DND-41 (cell line): ENCODE measurements at regions not wholly inside any gene's neighbourhood (a gene's known extent, or its start where the extent isn't known, plus 50 kb on each side); places are given as distances from the start of the nearest gene placed in this dataset.

ENCODE experiments used
- ATAC-seq: fragments of 200-7000 bp; cut with Tn5 transposase; 3 replicates; pipeline ENCODE4 v1.9.1; 2021; ENCODE audit warnings: low read depth; ENCODE audit not compliant: insufficient read depth
- DNase-seq: peaks from one replicate; pipeline ENCODE4 v3.0.0-alpha.2; 2020
- H2AFZ ChIP-seq: 2 replicates; pipeline ENCODE4 v1.6.0; 2012; ENCODE audit warnings: low read depth, low read length
- H3K27ac ChIP-seq: 2 replicates; pipeline ENCODE4 v1.5.1; 2012; ENCODE audit warnings: low read length, inconsistent platforms
- H3K27me3 ChIP-seq: fragments of 200-600 bp; sonication (generic); 2 replicates; pipeline ENCODE4 v1.6.0; 2012; ENCODE audit warnings: low read length, mild to moderate bottlenecking, inconsistent platforms; ENCODE audit not compliant: insufficient read depth, poor library complexity
- H3K36me3 ChIP-seq: 2 replicates; pipeline ENCODE4 v1.5.1; 2012; ENCODE audit warnings: low read length, inconsistent platforms; ENCODE audit not compliant: insufficient read depth
- H3K4me1 ChIP-seq: 2 replicates; pipeline ENCODE4 v1.5.1; 2012; ENCODE audit warnings: mild to moderate bottlenecking, low read length; ENCODE audit not compliant: insufficient read depth
- H3K4me2 ChIP-seq: 2 replicates; pipeline ENCODE4 v1.6.0; 2012; ENCODE audit warnings: mild to moderate bottlenecking, moderate library complexity, low read length, inconsistent platforms; ENCODE audit not compliant: insufficient read depth
- H3K4me3 ChIP-seq, 2 experiments: fragments of 200-600 bp in 1 of 2; shearing (Covaris generic) in 1 of 2; 2 replicates each; pipeline ENCODE4 v1.5.1; 2012 to 2016; ENCODE audit warnings: inconsistent platforms in 2 of 2, low read length in 2 of 2, mild to moderate bottlenecking in 2 of 2, low read depth in 1 of 2, moderate library complexity in 1 of 2
- H3K79me2 ChIP-seq: 2 replicates; pipeline ENCODE4 v1.6.0; 2012; ENCODE audit warnings: low read length, inconsistent platforms; ENCODE audit not compliant: insufficient read depth
- H3K9ac ChIP-seq: 2 replicates; pipeline ENCODE4 v1.6.0; 2012; ENCODE audit warnings: low read depth, mild to moderate bottlenecking, inconsistent platforms, low read length, moderate library complexity
- H3K9me3 ChIP-seq: 2 replicates; pipeline ENCODE4 v1.5.1; 2012; ENCODE audit warnings: low read length, moderate library complexity, mild to moderate bottlenecking, inconsistent platforms; ENCODE audit not compliant: insufficient read depth, severe bottlenecking
- H4K20me1 ChIP-seq: 2 replicates; pipeline ENCODE4 v1.6.0; 2012; ENCODE audit warnings: low read length; ENCODE audit not compliant: insufficient read depth
- EZH2 ChIP-seq: IDR thresholded peaks from 3 replicates; pipeline ENCODE4 v1.6.1; 2012; ENCODE audit warnings: borderline replicate concordance, low read depth, mild to moderate bottlenecking, moderate library complexity, low read length, inconsistent platforms; ENCODE audit not compliant: severe bottlenecking
- TF ChIP-seq, protein P1 (sequence below): IDR thresholded peaks from 2 replicates; pipeline ENCODE4 v1.5.1; 2012; ENCODE audit warnings: borderline replicate concordance, low read length, moderate library complexity, mild to moderate bottlenecking; ENCODE audit not compliant: poor library complexity, severe bottlenecking; ENCODE audit errors: extremely low read depth

DNA sequence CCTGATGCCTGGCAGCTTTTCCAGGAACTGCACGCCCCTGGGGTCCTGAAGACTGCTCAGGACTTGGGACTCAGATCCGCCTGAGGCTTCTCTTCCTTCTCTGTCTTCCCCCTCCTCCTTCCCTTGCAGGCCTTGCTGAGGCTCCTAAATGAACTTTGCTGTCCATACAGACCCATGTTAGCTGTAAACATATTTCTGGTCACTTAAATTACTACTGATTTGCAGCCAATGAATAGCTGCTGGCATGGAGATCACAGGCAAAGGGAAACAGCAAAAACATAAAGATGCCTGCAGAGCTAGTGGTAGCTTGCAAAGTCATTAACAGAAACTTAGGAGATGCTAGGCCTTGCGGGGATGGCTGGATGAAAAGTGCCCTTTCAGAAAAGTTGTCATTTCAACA, 261.9 kb downstream of the GADD45G start:
- ATAC-seq, result no peak

DNA sequence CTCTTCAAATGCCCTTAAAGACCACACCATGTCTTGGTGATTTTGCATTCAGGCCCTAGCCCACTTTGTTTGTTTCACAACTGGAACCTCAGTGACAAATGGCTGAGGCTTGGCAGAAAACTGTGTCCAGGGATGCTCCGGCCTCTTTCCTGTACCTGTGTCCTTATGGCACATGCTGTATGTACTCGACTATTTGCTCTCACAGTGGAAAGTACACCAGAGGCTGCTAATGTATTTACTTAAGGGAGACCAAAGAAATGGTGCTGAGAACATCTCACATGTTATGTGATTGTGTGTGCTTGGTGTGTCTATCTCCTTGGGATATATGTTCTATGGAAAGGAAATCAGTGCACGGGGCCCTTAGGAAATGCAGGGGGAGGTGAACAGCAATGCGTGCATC, 263.3 kb downstream of the GADD45G start:
- ATAC-seq, result no peak
- no peak for TF ChIP-seq EZH2
- TF ChIP-seq, protein P1, sequence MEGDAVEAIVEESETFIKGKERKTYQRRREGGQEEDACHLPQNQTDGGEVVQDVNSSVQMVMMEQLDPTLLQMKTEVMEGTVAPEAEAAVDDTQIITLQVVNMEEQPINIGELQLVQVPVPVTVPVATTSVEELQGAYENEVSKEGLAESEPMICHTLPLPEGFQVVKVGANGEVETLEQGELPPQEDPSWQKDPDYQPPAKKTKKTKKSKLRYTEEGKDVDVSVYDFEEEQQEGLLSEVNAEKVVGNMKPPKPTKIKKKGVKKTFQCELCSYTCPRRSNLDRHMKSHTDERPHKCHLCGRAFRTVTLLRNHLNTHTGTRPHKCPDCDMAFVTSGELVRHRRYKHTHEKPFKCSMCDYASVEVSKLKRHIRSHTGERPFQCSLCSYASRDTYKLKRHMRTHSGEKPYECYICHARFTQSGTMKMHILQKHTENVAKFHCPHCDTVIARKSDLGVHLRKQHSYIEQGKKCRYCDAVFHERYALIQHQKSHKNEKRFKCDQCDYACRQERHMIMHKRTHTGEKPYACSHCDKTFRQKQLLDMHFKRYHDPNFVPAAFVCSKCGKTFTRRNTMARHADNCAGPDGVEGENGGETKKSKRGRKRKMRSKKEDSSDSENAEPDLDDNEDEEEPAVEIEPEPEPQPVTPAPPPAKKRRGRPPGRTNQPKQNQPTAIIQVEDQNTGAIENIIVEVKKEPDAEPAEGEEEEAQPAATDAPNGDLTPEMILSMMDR, result no peak

More for the DNA sequence above, 261.9 kb downstream of the GADD45G start:
- Histone ChIP-seq H4K20me1 (no peaks in the 10 kb centered on the region), H3K9me3 (no peaks in the 10 kb centered on the region), H2AFZ (no peak overlapping the region), H3K27ac (no peak overlapping the region), H3K79me2 (no peaks in the 10 kb centered on the region), H3K4me2 (no peak overlapping the region), H3K36me3 (no peaks in the 10 kb centered on the region), H3K9ac (no peak overlapping the region), H3K4me3 (no peak overlapping the region), H3K4me1 (no peaks in the 10 kb centered on the region), H3K27me3 (no peaks in the 10 kb centered on the region)
- DNase-seq, result no peak
- no peak for TF ChIP-seq EZH2
- TF ChIP-seq, protein P1, result no peak

DNA sequence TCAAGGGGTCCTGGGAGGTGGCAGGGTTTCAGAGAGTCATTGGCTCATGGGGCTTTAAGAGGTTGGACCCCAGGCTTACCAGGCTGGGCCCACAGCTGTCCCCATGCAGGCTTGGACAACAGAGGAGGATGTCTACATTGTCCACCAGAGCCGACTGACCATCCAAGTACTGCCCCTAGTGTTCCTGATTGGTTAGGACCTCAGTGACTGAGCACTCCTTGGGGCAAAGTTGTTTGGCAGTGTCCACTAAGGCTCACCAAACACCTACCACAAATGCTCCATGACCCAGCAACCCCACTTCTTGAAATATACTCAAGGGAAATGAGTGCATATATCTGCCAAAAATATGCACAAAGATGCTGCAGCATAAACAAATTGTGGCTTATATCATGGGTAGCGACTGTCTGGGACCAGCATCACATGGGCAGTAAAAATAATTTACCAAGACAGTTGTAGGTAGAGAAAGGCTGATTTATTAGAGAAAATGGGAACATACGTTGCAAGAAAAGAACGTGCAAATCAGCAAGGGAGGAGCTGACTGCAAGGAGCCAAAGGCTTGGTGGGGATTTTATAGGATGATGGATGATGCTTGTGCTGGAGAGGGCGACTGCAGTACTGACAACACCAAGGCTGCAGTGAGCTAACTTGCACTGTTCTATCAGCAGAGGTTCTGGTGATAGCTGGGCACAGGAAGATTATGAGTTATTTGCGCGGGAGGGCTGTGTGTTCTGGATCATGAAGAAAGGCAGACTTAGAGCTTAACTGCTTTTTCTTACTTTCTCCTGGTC, 265.2 kb downstream of the GADD45G start:
- Histone ChIP-seq H3K4me1 (peaks cover 7% of the 10 kb centered on the region), H3K79me2 (no peaks in the 10 kb centered on the region), H3K4me3 (no peak overlapping the region), H3K27ac (no peak overlapping the region), H3K4me2 (no peak overlapping the region), H4K20me1 (no peaks in the 10 kb centered on the region), H2AFZ (no peak overlapping the region), H3K9me3 (no peaks in the 10 kb centered on the region), H3K9ac (no peak overlapping the region), H3K27me3 (no peaks in the 10 kb centered on the region), H3K36me3 (no peaks in the 10 kb centered on the region)
- TF ChIP-seq, protein P1, result no peak
- ATAC-seq, result no peak
- DNase-seq, result no peak

More for the DNA sequence above, 263.3 kb downstream of the GADD45G start:
- no peak overlapping the region for H2AFZ ChIP-seq
- H3K9me3 ChIP-seq, result no peaks in the 10 kb centered on the region
- no peak for DNase-seq
- H3K27me3 ChIP-seq, result no peaks in the 10 kb centered on the region
- H3K4me1 ChIP-seq, result no peaks in the 10 kb centered on the region
- no peak overlapping the region for H3K4me3 ChIP-seq
- no peak overlapping the region for H3K4me2 ChIP-seq
- no peaks in the 10 kb centered on the region for H4K20me1 ChIP-seq
- no peak overlapping the region for H3K9ac ChIP-seq
- no peaks in the 10 kb centered on the region for H3K79me2 ChIP-seq
- no peaks in the 10 kb centered on the region for H3K36me3 ChIP-seq
- no peak overlapping the region for H3K27ac ChIP-seq

DNA sequence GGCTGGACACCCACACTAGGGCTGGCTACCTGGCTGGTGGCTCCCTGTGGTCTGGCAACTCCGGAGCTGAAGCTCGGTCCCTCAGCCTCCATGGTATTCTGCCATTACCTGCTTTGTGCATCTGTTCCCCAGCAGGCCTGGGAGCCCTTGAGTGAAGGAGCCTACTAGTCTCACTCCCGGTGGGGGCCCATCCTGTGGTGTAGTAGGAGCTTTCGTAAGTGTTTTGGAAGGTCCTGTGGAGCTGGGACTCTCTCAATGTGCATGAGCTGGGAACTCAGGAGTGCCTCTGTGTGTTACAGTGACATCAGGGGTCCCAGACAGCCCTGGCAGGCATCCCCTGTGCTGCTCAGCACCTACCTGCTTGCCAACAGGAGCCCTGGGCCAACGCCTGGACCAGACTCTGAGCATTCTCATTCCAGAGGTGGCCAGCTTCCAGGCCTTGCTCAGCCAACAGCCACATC, 267.1 kb downstream of the GADD45G start:
- no peak for DNase-seq
- Histone ChIP-seq H2AFZ (no peak overlapping the region), H3K36me3 (no peaks in the 10 kb centered on the region), H3K27ac (no peak overlapping the region), H3K4me2 (no peak overlapping the region), H3K9ac (no peak overlapping the region), H3K4me3 (no peak overlapping the region), H3K4me1 (peaks cover 15% of the 10 kb centered on the region), H3K79me2 (no peaks in the 10 kb centered on the region), H3K27me3 (no peaks in the 10 kb centered on the region), H3K9me3 (no peaks in the 10 kb centered on the region), H4K20me1 (no peaks in the 10 kb centered on the region)
- ATAC-seq, result no peak
- TF ChIP-seq EZH2, result no peak
